Skeletal muscle satellite cell (primary cell): ENCODE measurements at regions not wholly inside any gene's neighbourhood (a gene's known extent, or its start where the extent isn't known, plus 50 kb on each side); places are given as distances from the start of the nearest gene placed in this dataset.

Experiments used
- H3K27me3 ChIP-seq: 2 replicates; pipeline ENCODE4 v1.7.0; 2013; ENCODE audit warnings: low read length; ENCODE audit not compliant: control insufficient read depth, insufficient read depth
- H3K36me3 ChIP-seq: 2 replicates; pipeline ENCODE4 v1.7.0; 2013; ENCODE audit warnings: mild to moderate bottlenecking, control low read depth, low read length; ENCODE audit not compliant: insufficient read depth
- H3K4me1 ChIP-seq: 2 replicates; pipeline ENCODE4 v1.7.0; 2013; ENCODE audit warnings: low read length; ENCODE audit not compliant: control insufficient read depth, insufficient read depth
- H3K4me2 ChIP-seq: 2 replicates; pipeline ENCODE4 v1.7.0; 2013; ENCODE audit warnings: mild to moderate bottlenecking, low read length
- H3K4me3 ChIP-seq: 2 replicates; pipeline ENCODE4 v1.7.0; 2013; ENCODE audit warnings: low read length
- H3K9ac ChIP-seq: 2 replicates; pipeline ENCODE4 v1.7.0; 2013; ENCODE audit warnings: mild to moderate bottlenecking, low read depth, low read length, moderate library complexity
- H3K9me3 ChIP-seq: replicated peaks from 2 replicates; pipeline ENCODE4 v1.7.0; 2013; ENCODE audit warnings: mild to moderate bottlenecking, control low read depth, low read length

DNA sequence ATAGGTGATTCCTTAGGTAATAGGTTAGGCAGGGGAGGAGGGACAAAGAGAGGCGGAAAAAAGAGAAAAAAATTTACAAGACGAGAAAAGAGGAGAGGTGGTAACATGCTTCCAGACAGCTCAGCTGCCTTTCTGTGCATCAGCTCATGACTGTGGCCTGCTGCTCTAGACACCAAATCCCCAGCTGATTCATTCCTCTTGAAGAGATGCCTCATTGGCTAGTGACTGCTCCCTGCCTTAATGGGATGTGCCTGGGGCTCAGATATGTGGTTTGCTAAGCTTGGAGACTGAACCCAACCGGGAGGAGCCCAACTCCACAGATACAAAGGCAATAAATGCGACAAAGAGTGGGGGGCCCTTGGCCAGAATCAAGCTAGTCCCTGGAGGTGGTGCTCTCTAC lies 105.9 kb upstream of the FAM20A start:
- H3K27me3 ChIP-seq: no peaks in the 10 kb centered on the region
- no peaks in the 10 kb centered on the region for H3K9me3 ChIP-seq
- no peak overlapping the region for H3K4me2 ChIP-seq
- H3K36me3 ChIP-seq: no peaks in the 10 kb centered on the region
- H3K4me1 ChIP-seq: peaks cover 48% of the 10 kb centered on the region
- no peak overlapping the region for H3K9ac ChIP-seq
- no peak overlapping the region for H3K4me3 ChIP-seq

- Histone ChIP-seq H3K9me3 (no peaks in the 10 kb centered on the region), H3K4me1 (peaks cover 44% of the 10 kb centered on the region), H3K36me3 (no peaks in the 10 kb centered on the region), H3K4me2 (no peak overlapping the region), H3K27me3 (no peaks in the 10 kb centered on the region), H3K9ac (no peak overlapping the region), H3K4me3 (no peak overlapping the region)
Observed at GRCh38 chr17:68706356-68706920, 105.3 kb upstream of the FAM20A start.

DNA sequence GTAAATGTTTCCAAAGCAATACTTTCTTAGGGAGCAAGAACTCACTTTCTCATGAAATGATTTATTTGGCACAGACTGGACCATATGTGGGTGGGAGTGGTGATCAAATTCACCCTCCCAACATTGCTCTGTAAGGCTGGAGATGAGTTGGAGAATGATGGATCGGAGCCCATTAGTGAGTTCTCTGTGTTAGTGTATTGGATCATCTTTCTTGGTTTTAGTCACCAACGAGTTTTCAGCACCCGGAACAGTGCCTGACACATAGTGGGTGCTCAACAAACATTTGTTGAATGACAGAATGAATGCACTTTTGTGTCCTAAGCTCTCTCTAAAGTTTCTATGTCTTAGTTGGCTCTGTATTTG lies 104.5 kb upstream of the FAM20A start:
- Histone ChIP-seq H3K36me3 (no peaks in the 10 kb centered on the region), H3K4me3 (no peak overlapping the region), H3K4me1 (peaks cover 36% of the 10 kb centered on the region), H3K4me2 (no peak overlapping the region), H3K27me3 (no peaks in the 10 kb centered on the region), H3K9ac (no peak overlapping the region), H3K9me3 (no peaks in the 10 kb centered on the region)

GRCh38 chr17:68704871-68705713 lies 103.9 kb upstream of the FAM20A start:
- Histone ChIP-seq H3K4me3 (no peak overlapping the region), H3K27me3 (no peaks in the 10 kb centered on the region), H3K4me2 (peak overlapping the region; percentile 37), H3K4me1 (peaks cover 33% of the 10 kb centered on the region), H3K36me3 (no peaks in the 10 kb centered on the region), H3K9ac (peak overlapping the region; percentile 41), H3K9me3 (no peaks in the 10 kb centered on the region)

DNA sequence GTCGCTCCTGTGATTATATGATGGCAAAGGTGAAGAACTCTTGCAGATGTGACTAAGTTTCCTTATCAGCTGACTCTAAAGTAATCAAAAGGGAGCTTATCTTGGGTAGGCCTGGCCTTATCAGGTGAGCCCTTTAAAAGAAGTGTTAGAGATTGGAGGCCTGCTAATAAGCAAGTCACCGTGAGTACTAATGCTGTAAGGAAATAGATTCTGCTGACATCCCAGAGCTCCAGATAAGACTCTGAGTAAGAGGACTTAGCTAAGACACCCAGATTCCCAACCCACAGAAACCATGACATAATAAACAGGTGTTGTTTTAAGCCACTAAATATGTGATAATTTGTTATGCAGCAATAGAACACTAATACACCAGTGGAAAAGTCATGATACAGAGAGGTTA lies 99.9 kb upstream of the FAM20A start:
- H3K27me3 ChIP-seq: no peaks in the 10 kb centered on the region
- peaks cover 33% of the 10 kb centered on the region for H3K4me1 ChIP-seq
- no peaks in the 10 kb centered on the region for H3K9me3 ChIP-seq
- H3K4me2 ChIP-seq: no peak overlapping the region
- H3K4me3 ChIP-seq: no peak overlapping the region
- H3K36me3 ChIP-seq: no peaks in the 10 kb centered on the region
- no peak overlapping the region for H3K9ac ChIP-seq

DNA sequence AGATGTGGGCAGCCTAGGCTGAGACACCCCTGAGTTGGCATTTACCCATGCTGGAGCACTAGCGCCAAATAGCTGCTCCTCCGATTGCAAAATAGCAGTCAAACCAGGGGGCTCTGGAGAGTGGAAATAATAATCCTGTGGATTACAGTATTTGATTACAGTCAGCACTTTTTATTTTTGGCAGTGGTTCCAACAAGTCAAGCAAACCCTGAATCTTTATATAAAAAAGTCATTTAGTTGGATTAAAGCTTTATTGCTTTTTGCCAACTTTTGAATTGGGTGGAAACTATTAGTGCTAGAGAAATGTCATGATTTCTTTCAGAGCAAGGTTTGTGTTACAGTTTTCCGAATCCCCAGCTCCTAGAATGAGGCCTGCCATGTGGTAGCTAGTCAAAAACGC lies 99.3 kb upstream of the FAM20A start:
- H3K27me3 ChIP-seq: no peaks in the 10 kb centered on the region
- H3K4me3 ChIP-seq: no peak overlapping the region
- H3K4me2 ChIP-seq: no peak overlapping the region
- no peaks in the 10 kb centered on the region for H3K9me3 ChIP-seq
- no peaks in the 10 kb centered on the region for H3K36me3 ChIP-seq
- peaks cover 32% of the 10 kb centered on the region for H3K4me1 ChIP-seq
- no peak overlapping the region for H3K9ac ChIP-seq

DNA sequence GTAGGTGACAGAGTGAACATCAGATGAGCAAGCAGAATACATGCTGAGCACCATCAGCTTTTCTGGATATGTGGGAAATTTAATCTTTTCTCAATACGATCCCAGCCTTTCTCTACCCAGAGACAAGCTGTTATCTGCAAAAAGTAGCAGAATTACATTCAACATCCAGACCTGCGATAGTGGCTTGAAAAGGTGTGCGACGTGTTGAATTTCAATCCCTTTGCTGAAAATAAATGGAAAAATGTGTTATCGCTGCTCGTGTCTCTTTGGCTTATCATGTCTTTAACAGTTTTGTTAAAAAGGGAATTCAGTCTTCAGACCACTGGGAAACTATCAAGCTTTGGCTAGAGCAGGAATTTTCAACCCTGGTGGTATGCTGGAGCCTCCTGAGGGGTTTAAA lies 98.8 kb upstream of the FAM20A start:
- Histone ChIP-seq H3K36me3 (no peaks in the 10 kb centered on the region), H3K9me3 (no peaks in the 10 kb centered on the region), H3K4me3 (no peak overlapping the region), H3K27me3 (no peaks in the 10 kb centered on the region), H3K9ac (no peak overlapping the region), H3K4me2 (no peak overlapping the region), H3K4me1 (peaks cover 33% of the 10 kb centered on the region)

DNA sequence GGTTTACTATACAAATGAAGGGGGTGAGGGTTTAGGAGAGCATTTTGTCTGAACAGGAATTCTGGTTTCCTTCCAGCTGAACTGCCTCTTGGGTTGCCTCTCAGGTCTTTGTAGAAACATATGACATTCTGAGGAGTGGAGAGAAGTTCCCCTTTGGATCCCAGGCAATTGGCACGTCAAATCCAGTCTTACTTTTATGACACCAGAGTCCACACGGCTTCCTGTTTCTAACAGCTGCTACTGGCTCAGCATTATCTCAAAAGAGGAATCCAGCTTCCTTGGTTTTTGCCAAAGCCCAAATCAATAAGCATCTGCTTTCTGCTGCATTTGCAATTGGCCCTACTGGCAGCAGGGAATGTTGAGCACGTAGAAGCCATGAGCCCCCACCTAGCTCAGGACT lies 97.6 kb upstream of the FAM20A start:
- H3K4me1 ChIP-seq: peaks cover 29% of the 10 kb centered on the region
- H3K27me3 ChIP-seq: no peaks in the 10 kb centered on the region
- H3K9ac ChIP-seq: no peak overlapping the region
- H3K36me3 ChIP-seq: no peaks in the 10 kb centered on the region
- H3K4me3 ChIP-seq: no peak overlapping the region
- H3K9me3 ChIP-seq: no peaks in the 10 kb centered on the region
- no peak overlapping the region for H3K4me2 ChIP-seq

GRCh38 chr17:68697850-68698361 lies 96.7 kb upstream of the FAM20A start:
- no peak overlapping the region for H3K4me2 ChIP-seq
- no peak overlapping the region for H3K4me3 ChIP-seq
- no peak overlapping the region for H3K9ac ChIP-seq
- H3K36me3 ChIP-seq: no peaks in the 10 kb centered on the region
- H3K9me3 ChIP-seq: no peaks in the 10 kb centered on the region
- peaks cover 29% of the 10 kb centered on the region for H3K4me1 ChIP-seq
- H3K27me3 ChIP-seq: no peaks in the 10 kb centered on the region

GRCh38 chr17:68695659-68696058 lies 94.5 kb upstream of the FAM20A start:
- Histone ChIP-seq H3K4me3 (no peak overlapping the region), H3K27me3 (no peaks in the 10 kb centered on the region), H3K36me3 (no peaks in the 10 kb centered on the region), H3K9ac (no peak overlapping the region), H3K4me1 (peaks cover 29% of the 10 kb centered on the region), H3K9me3 (no peaks in the 10 kb centered on the region), H3K4me2 (peak overlapping the region; percentile 11)

DNA sequence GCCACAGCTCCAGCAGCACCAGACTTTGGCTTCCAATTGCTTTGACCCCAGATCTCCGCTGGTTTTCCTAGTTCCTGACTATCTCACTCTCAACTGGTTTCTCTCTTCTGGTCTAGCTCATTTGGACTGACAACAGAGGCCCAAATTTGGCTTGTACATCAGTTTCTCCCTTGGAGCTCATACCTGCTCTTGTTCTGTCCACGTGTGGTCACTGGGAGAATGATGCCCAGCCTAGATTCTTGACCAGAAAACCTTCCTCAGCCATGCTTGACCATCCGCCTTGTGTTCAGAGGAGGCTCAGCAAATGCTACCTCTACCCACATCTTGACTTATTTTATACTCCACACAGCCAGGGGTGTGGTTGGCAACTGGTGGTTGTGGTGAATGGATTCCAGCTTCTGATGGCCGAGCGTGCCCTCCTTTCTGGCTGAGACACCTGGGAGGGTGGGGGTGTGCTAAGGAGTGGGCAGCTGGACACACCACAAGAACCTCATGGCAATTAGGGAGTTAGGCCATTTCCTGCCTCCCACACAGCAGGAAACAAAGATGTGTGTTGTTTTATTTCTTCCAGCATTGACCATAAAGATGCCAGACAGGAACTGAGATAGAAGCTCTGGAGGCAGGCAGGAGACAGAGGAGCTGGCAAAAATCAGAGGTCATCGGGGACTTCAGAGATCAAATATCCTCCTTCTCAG lies 93.8 kb upstream of the FAM20A start:
- Histone ChIP-seq H3K9ac (no peak overlapping the region), H3K36me3 (no peaks in the 10 kb centered on the region)

More for the DNA sequence above, 93.8 kb upstream of the FAM20A start:
- H3K9me3 ChIP-seq: no peaks in the 10 kb centered on the region
- peaks cover 29% of the 10 kb centered on the region for H3K4me1 ChIP-seq
- H3K4me2 ChIP-seq: peak overlapping the region; percentile 11
- H3K4me3 ChIP-seq: no peak overlapping the region
- H3K27me3 ChIP-seq: no peaks in the 10 kb centered on the region
